ENCODE measurements at regions not wholly inside any gene's neighbourhood (a gene's known extent, or its start where the extent isn't known, plus 50 kb on each side); places are given as distances from the start of the nearest gene placed in this dataset.

DNA sequence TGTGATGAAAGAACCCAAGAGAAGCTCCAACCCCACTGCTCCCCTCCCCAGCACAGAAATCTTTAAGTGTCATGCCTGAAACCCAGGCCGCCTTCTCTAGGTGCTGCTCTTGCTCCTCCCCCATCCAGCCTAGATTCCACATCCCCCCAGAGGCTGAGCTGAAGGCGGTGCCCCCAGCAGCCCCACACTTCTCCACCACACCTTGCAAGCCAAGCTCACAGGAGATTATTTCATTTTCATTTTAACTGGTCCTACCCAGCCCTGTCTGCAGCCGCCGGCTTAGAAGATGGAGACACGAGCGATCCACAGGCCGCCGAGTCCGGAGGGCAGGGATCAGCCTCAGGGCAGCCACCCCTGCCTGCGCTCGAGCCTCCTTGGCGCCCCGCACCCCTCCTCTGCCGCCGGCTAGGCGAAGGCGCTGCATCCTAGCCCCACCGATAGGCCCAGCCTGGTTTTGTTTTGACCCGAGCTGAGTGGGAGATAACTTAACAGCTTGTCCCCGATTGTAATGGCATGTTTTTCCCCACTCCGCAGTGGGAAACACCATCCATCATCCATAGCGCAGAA lies 125.3 kb downstream of the RBFOX3 start:
- DNase-seq (no peak), ATAC-seq (no peak)
- Mint-ChIP-seq H3K27ac (no peak overlapping the region), H3K36me3 (ENCODE audit: low read depth) (no peaks in the 10 kb centered on the region), H3K4me3 (no peak overlapping the region), H3K27me3 (peaks cover 37% of the 10 kb centered on the region), H3K9me3 (no peaks in the 10 kb centered on the region), H3K4me1 (no peaks in the 10 kb centered on the region)

- ATAC-seq (no peak), DNase-seq (no peak)
- no peak overlapping the region for H3K27ac Mint-ChIP-seq
- no peaks in the 10 kb centered on the region for H3K36me3 Mint-ChIP-seq (ENCODE audit: low read depth)
- peaks cover 40% of the 10 kb centered on the region for H3K27me3 Mint-ChIP-seq
- no peaks in the 10 kb centered on the region for H3K9me3 Mint-ChIP-seq
- no peaks in the 10 kb centered on the region for H3K4me1 Mint-ChIP-seq
- no peak overlapping the region for H3K4me3 Mint-ChIP-seq
These were observed 126.0 kb downstream of the RBFOX3 start for GRCh38 chr17:79484600-79485418.

DNA sequence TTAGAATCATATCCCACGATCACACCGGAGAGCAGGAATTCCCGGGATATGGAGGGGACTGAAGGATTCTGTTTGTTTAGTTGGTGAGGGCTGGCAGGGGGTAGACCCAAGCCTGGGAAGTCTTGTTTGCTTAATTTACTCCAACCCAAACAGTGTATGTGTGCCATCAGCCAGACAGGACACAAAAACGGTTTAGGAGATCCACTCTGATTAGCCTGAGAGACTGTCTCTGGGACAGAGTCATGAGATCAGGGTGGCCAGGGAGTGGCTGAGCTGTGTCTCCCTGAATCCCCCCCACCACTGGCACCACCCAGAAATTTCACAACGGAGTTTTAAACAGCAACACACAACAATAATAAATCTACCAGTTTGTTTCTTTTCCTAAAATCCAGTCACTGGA lies 127.0 kb downstream of the RBFOX3 start:
- Mint-ChIP-seq H3K4me3 (no peak overlapping the region), H3K27me3 (peaks cover 40% of the 10 kb centered on the region), H3K4me1 (no peaks in the 10 kb centered on the region), H3K36me3 (ENCODE audit: low read depth) (no peaks in the 10 kb centered on the region), H3K27ac (no peak overlapping the region), H3K9me3 (no peaks in the 10 kb centered on the region)
- DNase-seq (no peak), ATAC-seq (no peak)

DNA sequence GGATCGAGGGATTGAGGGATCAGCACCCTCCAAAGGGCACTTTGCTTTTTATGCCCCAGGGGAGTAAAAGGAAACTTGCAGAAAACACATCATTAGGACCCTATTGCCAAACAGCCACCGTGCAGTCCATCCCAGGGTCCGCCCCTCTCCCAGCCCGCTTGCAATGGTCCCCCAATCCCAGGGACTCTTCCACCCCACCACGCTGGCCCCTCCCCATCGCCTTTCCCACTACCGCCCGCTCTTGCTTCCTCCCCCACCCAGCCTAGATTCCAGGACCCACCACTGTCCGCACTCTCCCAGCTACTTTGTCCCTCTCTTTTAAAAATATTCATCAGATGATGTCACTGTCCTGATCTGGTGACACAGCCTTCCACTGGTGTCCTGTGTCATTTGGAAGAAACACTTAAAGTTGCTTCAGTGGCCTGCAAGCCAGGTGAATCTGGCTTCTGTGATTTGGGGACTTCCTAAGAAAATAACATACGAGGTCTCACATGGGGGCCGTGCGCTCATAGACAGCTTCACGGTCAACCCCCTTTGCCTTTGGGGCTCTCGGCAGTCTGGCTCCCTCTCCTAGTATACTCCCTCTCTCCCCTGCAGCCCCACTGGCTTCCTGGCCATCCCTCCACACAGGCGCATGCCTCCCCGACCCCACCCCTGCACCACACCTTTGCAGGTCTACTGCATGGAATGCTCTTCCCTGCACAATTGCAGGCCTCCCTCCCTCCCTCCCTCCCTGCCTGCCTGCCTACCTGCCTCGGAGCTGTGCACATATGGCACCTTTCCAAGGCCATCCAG lies 127.9 kb downstream of the RBFOX3 start:
- ATAC-seq, result no peak

DNA sequence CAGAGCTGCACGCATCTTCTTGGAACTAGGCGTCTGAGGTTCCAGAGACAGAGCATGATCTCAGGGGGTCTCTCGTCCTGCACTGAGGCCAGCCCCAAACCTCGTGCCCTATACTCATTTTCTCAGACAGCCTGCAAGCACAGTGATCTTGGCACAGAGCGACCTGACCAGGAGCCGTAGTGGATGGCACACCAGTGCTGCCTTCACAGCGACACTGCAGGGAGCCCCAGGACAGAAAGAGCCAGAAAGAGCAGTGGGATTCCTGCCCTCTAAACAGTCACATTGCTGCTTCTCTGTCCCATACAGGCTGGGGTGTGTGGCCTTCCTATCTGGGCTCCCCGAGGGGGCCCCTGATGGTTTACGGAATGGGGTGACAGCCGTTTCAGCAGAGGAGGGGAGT lies 131.0 kb downstream of the RBFOX3 start:
- H3K9me3 Mint-ChIP-seq, result no peaks in the 10 kb centered on the region
- DNase-seq (no peak), ATAC-seq (no peak)
- H3K4me3 Mint-ChIP-seq, result no peak overlapping the region
- no peak overlapping the region for H3K27ac Mint-ChIP-seq
- no peaks in the 10 kb centered on the region for H3K36me3 Mint-ChIP-seq (ENCODE audit: low read depth)
- no peaks in the 10 kb centered on the region for H3K4me1 Mint-ChIP-seq
- peaks cover 39% of the 10 kb centered on the region for H3K27me3 Mint-ChIP-seq

More for the DNA sequence above, 127.9 kb downstream of the RBFOX3 start:
- Mint-ChIP-seq H3K4me3 (no peak overlapping the region), H3K27me3 (peaks cover 40% of the 10 kb centered on the region), H3K36me3 (ENCODE audit: low read depth) (no peaks in the 10 kb centered on the region), H3K27ac (no peak overlapping the region), H3K9me3 (no peaks in the 10 kb centered on the region), H3K4me1 (no peaks in the 10 kb centered on the region)
- no peak for DNase-seq

GRCh38 chr17:79478841-79479240 lies 132.0 kb downstream of the RBFOX3 start:
- DNase-seq, result no peak
- no peak overlapping the region for H3K4me3 Mint-ChIP-seq

GRCh38 chr17:79478051-79478461 lies 132.8 kb downstream of the RBFOX3 start:
- H3K27ac Mint-ChIP-seq, result no peak overlapping the region
- H3K36me3 Mint-ChIP-seq (ENCODE audit: low read depth), result no peaks in the 10 kb centered on the region
- H3K4me1 Mint-ChIP-seq, result no peaks in the 10 kb centered on the region
- peaks cover 35% of the 10 kb centered on the region for H3K27me3 Mint-ChIP-seq
- DNase-seq, result no peak
- no peak overlapping the region for H3K4me3 Mint-ChIP-seq
- no peaks in the 10 kb centered on the region for H3K9me3 Mint-ChIP-seq
- ATAC-seq, result no peak

More at GRCh38 chr17:79478841-79479240, 132.0 kb downstream of the RBFOX3 start:
- Mint-ChIP-seq H3K27me3 (peaks cover 39% of the 10 kb centered on the region), H3K4me1 (no peaks in the 10 kb centered on the region), H3K27ac (no peak overlapping the region), H3K9me3 (no peaks in the 10 kb centered on the region), H3K36me3 (ENCODE audit: low read depth) (no peaks in the 10 kb centered on the region)
- no peak for ATAC-seq

- Mint-ChIP-seq H3K27ac (no peak overlapping the region), H3K4me1 (no peaks in the 10 kb centered on the region), H3K36me3 (ENCODE audit: low read depth) (no peaks in the 10 kb centered on the region), H3K4me3 (no peak overlapping the region), H3K9me3 (no peaks in the 10 kb centered on the region), H3K27me3 (peaks cover 26% of the 10 kb centered on the region)
- ATAC-seq (no peak), DNase-seq (no peak)
These were observed 134.7 kb downstream of the RBFOX3 start for GRCh38 chr17:79476074-79476652.

DNA sequence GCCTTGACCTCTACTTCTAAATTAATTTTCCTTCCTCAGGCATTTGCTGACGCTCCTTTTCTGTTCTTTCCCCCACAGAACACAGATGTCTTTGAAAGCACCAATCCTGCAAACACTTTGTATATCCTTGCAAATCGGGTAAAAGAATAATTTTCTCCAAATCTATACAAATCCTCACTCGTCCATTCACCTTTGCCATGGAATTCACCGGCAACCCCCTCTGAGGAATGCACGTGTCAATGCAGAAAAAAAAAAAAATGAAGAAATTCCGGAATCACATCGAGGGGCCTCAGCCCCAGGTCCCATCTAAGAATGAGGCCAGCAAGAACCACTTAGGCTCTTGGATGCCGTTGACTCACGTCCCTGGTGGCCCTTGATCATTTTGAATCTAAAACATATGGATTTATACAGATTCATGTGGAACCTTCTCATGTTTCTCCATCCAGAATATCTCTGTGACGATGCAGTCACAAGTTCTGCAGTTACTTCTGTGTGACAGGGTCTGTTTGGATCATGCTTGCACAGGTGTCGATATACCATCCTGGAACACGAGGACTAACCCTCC lies 136.9 kb downstream of the RBFOX3 start:
- no peaks in the 10 kb centered on the region for H3K4me1 Mint-ChIP-seq
- H3K4me3 Mint-ChIP-seq, result no peak overlapping the region
- no peak overlapping the region for H3K27ac Mint-ChIP-seq
- H3K27me3 Mint-ChIP-seq, result peaks cover 22% of the 10 kb centered on the region
- ATAC-seq (no peak), DNase-seq (no peak)
- no peaks in the 10 kb centered on the region for H3K36me3 Mint-ChIP-seq (ENCODE audit: low read depth)
- H3K9me3 Mint-ChIP-seq, result no peaks in the 10 kb centered on the region

GRCh38 chr17:79473111-79473875 lies 137.6 kb downstream of the RBFOX3 start:
- ATAC-seq (no peak), DNase-seq (no peak)
- no peak overlapping the region for H3K27ac Mint-ChIP-seq
- H3K4me1 Mint-ChIP-seq, result no peaks in the 10 kb centered on the region
- H3K27me3 Mint-ChIP-seq, result peaks cover 22% of the 10 kb centered on the region
- no peaks in the 10 kb centered on the region for H3K36me3 Mint-ChIP-seq (ENCODE audit: low read depth)
- no peak overlapping the region for H3K4me3 Mint-ChIP-seq
- H3K9me3 Mint-ChIP-seq, result no peaks in the 10 kb centered on the region

DNA sequence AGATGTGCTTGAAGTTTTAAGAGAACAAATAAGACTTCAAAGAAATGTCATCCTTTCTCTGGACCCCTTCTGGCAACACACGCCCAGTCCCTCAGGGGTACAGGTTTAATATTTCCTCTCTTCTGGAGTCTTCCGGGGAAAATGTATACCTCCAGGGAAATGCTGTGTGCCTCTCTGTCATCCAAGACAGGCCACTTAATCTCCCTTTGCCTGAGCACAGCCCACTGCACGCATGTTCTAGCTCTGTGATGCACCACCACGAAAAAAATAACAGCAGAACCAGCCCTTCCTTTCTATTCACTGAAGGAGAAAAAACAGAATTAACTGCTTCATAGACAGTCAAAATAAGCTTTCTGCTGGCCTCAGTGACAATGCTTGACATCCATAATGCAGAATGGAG lies 140.1 kb downstream of the RBFOX3 start:
- H3K4me3 Mint-ChIP-seq, result no peak overlapping the region
- DNase-seq, result no peak

GRCh38 chr17:79469646-79470045 lies 141.2 kb downstream of the RBFOX3 start:
- H3K27ac Mint-ChIP-seq, result no peak overlapping the region

More for the DNA sequence above, 140.1 kb downstream of the RBFOX3 start:
- H3K36me3 Mint-ChIP-seq (ENCODE audit: low read depth), result no peaks in the 10 kb centered on the region
- no peaks in the 10 kb centered on the region for H3K9me3 Mint-ChIP-seq
- peaks cover 15% of the 10 kb centered on the region for H3K27me3 Mint-ChIP-seq
- no peaks in the 10 kb centered on the region for H3K4me1 Mint-ChIP-seq
- no peak for ATAC-seq
- H3K27ac Mint-ChIP-seq, result no peak overlapping the region

DNA sequence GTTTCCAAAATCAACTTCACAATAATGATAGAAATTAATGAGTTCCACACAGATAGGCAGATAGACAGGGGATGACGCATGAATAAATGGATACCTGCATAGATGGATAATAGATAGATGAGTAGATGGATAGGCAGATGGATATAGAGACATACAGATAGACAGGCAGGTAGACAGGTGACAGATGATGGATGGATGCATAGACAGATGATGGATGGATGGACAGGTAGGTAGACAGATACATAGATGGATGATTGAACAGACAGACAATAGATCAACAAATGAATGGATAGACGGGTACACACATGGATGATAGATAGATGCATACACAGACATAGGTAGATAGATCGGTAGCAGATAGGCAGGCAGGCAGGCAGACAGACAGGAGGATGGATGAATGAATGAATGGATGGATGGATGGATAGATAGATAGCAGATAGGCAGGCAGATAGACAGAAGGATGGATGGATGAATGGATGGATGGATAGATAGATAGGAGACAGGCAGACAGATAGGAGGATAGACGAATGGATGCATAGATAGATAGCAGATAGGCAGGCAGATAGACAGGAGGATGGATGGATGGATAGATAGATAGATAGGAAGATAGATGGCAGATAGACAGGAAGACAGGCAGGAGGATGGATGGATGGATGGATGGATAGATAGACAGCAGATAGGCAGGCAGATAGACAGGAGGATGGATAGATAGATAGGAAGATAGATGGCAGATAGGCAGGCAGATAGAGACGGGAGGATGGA lies 142.5 kb downstream of the RBFOX3 start:
- DNase-seq (no peak), ATAC-seq (no peak)
- Mint-ChIP-seq H3K27ac (no peak overlapping the region), H3K36me3 (ENCODE audit: low read depth) (no peaks in the 10 kb centered on the region), H3K4me3 (no peak overlapping the region), H3K4me1 (no peaks in the 10 kb centered on the region), H3K27me3 (peaks cover 3% of the 10 kb centered on the region), H3K9me3 (no peaks in the 10 kb centered on the region)

More at GRCh38 chr17:79469646-79470045, 141.2 kb downstream of the RBFOX3 start:
- Mint-ChIP-seq H3K4me3 (no peak overlapping the region), H3K36me3 (ENCODE audit: low read depth) (no peaks in the 10 kb centered on the region), H3K9me3 (no peaks in the 10 kb centered on the region), H3K4me1 (no peaks in the 10 kb centered on the region), H3K27me3 (peaks cover 6% of the 10 kb centered on the region)
- ATAC-seq, result no peak
- no peak for DNase-seq

Measured in activated naive CD8-positive, alpha-beta T cell treated with anti-CD3 and anti-CD28 coated beads, Interleukin-2, amount 50 U/mL, for 24 hours (primary cell).